ENCODE measurements at regions not wholly inside any gene's neighbourhood (a gene's known extent, or its start where the extent isn't known, plus 50 kb on each side); places are given as distances from the start of the nearest gene placed in this dataset.

DNA sequence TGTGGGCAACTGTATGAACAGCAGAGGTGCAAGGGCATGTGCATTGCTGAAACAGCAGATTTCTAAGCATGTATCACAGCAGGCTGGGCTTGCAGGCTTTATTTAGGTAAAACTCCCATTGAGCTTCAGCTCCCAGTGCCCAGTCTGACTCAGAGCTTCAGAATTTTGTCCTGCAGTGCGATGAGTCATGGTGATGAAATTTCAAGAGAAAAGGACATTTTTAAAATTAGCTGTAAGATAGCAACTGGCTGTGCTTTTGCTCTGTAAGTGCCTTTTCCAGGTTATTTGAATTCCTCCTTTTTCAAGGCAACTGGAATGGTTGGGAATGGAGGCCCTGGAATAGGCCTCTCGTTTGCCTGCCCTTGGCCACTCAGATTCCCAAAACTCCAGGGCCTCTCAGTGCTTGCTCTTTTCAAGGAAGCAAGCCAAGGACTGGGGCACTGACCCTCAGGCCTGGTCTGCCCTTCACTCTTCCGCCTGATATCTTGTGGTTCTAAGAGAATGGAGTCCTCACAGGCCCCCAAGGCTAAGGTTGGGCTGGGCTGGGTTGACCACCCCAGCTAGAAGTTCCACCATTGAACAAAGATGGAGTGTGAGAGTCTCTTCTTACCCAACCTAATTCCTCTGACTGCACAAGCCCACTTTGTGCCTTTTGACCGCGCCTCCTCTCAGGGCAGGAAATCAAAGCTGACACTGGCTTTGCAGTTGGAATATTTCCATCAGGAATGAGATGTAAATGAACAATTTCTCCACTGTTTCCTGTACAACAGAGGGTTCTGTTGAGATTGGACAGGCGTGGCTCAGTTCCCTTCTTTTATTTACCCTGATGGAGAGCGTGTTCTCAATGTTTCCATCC is 59.5 kb upstream of the PRSS23 start:
- Histone ChIP-seq H3K36me3 (no peaks in the 10 kb centered on the region), H3K4me3 (no peak overlapping the region), H3K9me3 (no peaks in the 10 kb centered on the region), H3K27me3 (no peaks in the 10 kb centered on the region), H3K27ac (peak overlapping the region; percentile 89), H3K4me1 (peaks cover 24 to 57% of the 10 kb centered on the region in 2 donors)
- TF ChIP-seq, protein P1, sequence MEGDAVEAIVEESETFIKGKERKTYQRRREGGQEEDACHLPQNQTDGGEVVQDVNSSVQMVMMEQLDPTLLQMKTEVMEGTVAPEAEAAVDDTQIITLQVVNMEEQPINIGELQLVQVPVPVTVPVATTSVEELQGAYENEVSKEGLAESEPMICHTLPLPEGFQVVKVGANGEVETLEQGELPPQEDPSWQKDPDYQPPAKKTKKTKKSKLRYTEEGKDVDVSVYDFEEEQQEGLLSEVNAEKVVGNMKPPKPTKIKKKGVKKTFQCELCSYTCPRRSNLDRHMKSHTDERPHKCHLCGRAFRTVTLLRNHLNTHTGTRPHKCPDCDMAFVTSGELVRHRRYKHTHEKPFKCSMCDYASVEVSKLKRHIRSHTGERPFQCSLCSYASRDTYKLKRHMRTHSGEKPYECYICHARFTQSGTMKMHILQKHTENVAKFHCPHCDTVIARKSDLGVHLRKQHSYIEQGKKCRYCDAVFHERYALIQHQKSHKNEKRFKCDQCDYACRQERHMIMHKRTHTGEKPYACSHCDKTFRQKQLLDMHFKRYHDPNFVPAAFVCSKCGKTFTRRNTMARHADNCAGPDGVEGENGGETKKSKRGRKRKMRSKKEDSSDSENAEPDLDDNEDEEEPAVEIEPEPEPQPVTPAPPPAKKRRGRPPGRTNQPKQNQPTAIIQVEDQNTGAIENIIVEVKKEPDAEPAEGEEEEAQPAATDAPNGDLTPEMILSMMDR (IDR thresholded peaks at IDR 0.05), result no peak
- peak; percentile 79 for ATAC-seq
- peak in 3 of 4 donors; percentile 52 to 77 (median 57) for DNase-seq
- intact Hi-C loops (cut with DNase I), result no loop called here

DNA sequence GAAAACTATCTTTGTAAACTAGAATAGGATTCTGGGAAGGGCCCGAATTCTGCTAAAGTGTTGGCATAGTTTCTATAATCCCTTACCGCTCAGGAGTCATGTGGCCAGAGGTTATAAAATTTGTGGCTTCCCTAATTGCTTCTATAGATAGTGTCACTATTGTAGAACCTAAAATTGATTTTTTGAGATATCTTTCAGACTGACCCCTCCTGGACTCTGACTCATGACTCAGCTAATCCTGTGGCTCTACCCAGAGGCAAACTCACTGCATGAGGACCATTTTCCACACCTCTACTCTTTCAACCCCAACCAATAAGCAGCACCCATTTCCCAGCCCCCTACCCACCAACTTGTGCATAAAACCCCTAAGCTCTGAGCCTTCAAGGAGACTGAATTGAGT is 61.8 kb upstream of the PRSS23 start:
- Histone ChIP-seq H3K9me3 (no peaks in the 10 kb centered on the region), H3K4me3 (no peak overlapping the region), H3K36me3 (no peaks in the 10 kb centered on the region), H3K4me1 (peaks cover 18 to 51% of the 10 kb centered on the region in 2 donors), H3K27ac (peak overlapping the region; percentile 4 to 26), H3K27me3 (no peaks in the 10 kb centered on the region)
- intact Hi-C loops (cut with DNase I), result no loop called here
- TF ChIP-seq, protein P1 (IDR thresholded peaks at IDR 0.05), result no peak
- ATAC-seq (no peak), DNase-seq (no peak)

- Histone ChIP-seq H3K4me1 (peaks cover 18 to 42% of the 10 kb centered on the region in 2 donors), H3K36me3 (no peaks in the 10 kb centered on the region), H3K27ac (peak overlapping the region; percentile 4 to 26), H3K27me3 (no peaks in the 10 kb centered on the region), H3K4me3 (no peak overlapping the region), H3K9me3 (no peaks in the 10 kb centered on the region)
- TF ChIP-seq, protein P1 (IDR thresholded peaks at IDR 0.05), result no peak
- ATAC-seq (no peak), DNase-seq (peak in 2 of 4 donors; percentile 85 to 89)
- intact Hi-C loops (cut with DNase I), result no loop called here
These were observed 62.6 kb upstream of the PRSS23 start for GRCh38 chr11:86737737-86738136.

DNA sequence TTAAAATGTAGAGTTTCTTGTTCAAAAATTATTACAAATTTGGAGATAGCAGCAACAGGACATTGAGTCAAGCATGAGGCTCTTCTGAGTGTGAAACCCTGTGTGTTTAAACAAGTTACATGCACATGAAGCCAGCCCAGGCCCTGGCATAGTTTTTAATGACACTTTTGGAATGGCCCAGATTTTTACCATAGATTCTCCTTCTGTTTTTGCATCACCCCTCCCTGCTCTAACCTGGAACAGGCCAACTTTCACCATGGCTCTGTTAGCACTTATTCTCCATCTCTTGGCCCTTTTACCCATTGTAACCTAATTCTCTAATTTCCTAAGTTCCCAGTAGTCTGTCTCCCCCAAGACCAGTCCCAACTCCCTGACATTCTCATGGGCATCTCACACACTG is 63.1 kb upstream of the PRSS23 start:
- intact Hi-C loops (cut with DNase I), result no loop called here
- no peak for DNase-seq
- no peaks in the 10 kb centered on the region for H3K9me3 ChIP-seq
- ATAC-seq, result no peak
- no peak overlapping the region for H3K4me3 ChIP-seq
- TF ChIP-seq, protein P1 (IDR thresholded peaks at IDR 0.05), result no peak
- H3K27ac ChIP-seq, result peak overlapping the region; percentile 4 to 26
- H3K27me3 ChIP-seq, result no peaks in the 10 kb centered on the region
- peaks cover 18 to 37% of the 10 kb centered on the region in 2 donors for H3K4me1 ChIP-seq
- no peaks in the 10 kb centered on the region for H3K36me3 ChIP-seq

DNA sequence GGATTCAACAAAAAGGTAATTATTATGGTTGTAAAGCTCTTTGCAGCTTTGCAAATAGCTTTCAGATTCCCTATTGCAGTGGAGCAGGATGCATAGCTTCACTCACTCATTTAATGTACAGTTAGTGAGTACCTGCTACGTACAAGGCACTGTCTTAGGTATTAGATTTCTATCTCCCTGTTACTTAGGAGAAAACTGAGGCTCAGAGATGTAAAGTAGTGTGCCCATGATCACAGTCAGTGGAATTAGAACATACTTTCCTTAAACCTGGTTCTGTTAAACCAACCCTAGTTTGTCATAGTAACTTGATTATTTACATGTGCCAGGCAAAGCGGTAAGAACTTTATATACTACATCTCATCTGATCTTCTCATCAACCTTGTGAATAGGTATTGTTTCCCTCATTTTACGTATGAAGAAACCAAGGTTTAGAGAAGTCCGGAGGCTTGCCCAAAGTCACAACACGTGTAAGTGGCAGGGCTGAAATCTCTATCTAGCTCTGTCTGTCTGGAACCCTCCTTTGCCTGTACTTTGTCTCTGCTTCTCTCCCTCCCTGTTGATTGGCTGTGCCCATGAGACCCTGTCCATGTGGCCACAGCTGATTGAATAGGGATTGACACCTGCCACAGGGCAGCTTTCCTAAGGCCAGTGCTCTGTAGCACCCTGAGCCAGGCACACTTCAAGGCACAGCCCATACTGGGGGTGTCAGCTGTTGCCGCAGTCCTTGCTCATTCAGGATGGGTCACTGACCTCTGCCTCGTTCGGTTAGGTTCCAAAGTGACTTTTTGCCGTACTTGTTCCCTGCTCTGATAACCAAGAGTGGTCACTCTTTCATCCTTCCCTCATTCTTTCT is 63.8 kb upstream of the PRSS23 start:
- H3K27ac ChIP-seq, result no peak overlapping the region
- ATAC-seq, result no peak
- no peaks in the 10 kb centered on the region for H3K9me3 ChIP-seq
- TF ChIP-seq, protein P1 (IDR thresholded peaks at IDR 0.05), result no peak
- H3K4me3 ChIP-seq, result no peak overlapping the region
- no peak for DNase-seq
- intact Hi-C loops (cut with DNase I), result no loop called here
- H3K27me3 ChIP-seq, result no peaks in the 10 kb centered on the region
- peaks cover 14 to 30% of the 10 kb centered on the region in 2 donors for H3K4me1 ChIP-seq
- H3K36me3 ChIP-seq, result no peaks in the 10 kb centered on the region
